ENCODE measurements at regions not wholly inside any gene's neighbourhood (a gene's known extent, or its start where the extent isn't known, plus 50 kb on each side); places are given as distances from the start of the nearest gene placed in this dataset.

DNA sequence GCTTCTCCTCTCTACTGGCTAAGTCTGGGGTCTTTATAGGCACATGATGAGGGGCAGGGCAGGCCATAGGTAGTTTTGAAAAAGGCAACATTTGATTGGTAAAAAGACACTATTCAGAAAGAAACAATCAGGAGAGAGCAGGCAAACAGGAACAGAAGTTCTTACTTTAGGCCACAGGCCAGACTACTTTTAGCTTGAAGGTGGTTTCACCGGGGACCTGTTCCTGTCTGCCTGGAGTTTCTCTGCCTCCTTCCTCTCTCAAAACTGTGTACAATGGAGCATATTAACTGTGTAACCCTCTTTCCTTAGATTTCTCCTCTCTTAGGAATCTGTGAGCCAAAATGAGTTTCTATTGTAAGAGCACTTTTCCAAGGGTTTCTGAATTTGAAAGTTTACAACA lies 167.9 kb upstream of the AVPR1A start:
- no peak for DNase-seq

DNA sequence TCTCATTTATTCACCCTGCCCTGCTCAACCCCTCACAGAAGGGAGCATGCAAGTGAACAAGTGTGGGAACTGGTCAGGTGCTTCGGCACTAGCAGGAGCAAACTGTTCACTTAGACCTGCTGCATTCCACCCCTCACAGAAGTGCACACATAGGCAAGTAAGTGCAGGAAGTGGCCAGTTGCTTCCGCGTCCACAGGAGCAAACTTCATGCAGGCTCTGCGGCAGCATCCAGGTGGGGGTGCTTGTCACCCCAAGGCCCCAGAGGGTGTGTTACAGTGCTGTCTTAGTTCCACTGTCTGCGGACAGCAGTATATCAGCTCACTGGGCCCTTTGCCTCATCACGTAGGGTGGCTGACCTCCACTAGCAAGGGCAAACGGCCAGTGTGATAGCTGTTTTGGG lies 167.3 kb upstream of the AVPR1A start:
- DNase-seq, result no peak

DNA sequence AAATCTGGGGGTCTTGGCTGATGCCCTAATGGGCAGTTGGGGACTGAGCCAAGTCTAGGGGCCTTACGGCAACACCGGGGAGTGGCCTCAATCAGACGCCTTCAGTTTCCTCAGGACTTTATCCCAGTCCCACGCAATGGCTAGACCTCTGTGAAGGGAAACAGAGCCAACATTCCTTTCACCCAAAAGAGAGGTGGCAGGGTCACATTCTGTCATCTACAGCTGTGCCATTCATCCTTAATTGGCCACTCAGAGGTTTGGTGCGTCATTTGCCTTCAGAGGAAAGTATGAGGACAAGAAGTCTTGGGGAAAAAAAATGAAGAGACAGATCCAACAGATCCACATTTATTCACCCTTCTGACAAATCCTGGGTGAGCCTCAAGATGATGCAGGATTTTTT lies 166.9 kb upstream of the AVPR1A start:
- DNase-seq, result no peak

DNA sequence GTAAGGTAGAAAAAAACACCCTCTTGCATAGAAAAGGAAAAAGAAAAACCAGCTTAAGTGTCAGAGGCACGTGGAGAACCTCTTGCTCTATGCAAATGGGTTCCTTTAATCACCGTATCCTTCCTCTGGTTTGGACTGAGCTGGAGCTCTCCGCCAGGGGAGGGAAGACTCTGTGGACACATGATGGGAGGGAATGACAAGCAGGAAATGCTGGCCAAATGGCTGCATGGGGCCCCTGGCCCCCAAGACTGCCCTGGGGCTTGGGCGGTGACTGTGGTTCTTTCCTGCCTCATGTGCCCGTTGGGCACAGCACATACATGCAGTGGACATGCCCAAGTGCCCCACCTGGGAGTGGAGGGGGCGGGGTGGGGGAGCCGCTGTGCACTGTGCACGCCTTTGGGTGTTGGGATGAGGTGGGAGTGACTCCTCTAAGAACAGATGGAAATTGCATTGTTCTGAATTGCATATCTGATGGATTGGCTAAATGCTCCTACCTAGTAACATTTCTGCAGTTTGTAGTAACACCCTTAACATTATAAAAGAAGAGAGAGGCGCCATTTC lies 166.4 kb upstream of the AVPR1A start:
- no peak for DNase-seq

DNA sequence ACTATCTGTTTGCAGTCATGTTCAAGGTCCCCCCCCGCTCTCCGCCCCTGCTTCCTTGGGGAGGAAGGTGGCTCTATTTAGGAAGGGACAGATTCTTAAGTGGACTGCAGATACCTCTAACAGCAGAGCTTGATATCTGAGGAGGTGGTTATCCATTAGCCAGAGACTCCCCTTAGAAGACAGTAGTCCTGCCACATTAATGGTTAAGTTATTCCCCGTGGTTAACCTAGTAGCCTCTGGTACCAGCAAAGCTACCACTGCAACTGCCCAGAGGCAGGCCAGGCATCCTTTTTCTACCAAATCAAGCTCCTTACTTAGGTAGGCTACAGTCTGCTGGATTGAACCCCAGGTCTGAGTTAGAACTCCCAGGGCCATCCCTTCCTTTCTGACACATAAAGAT lies 162.1 kb upstream of the AVPR1A start:
- DNase-seq, result no peak

DNA sequence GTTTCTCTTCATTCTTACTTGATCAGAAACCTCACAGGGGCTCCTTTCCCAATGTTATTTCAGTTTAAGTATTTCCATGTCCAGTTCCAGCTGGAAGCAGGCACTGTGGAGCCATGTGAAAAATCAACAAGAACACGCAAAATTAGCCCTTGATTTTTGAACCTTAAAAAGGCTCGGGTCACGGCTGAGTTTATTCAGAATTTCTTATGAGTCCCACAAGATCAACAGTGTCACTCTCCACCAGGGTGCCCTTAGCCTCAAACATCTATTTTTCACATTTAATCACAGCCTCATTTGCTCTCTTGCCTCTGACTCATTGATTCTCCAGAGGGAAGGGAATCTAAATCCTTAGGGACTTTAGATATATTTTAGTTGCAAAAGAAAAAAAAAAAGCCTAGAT lies 157.7 kb upstream of the AVPR1A start:
- DNase-seq, result no peak

DNA sequence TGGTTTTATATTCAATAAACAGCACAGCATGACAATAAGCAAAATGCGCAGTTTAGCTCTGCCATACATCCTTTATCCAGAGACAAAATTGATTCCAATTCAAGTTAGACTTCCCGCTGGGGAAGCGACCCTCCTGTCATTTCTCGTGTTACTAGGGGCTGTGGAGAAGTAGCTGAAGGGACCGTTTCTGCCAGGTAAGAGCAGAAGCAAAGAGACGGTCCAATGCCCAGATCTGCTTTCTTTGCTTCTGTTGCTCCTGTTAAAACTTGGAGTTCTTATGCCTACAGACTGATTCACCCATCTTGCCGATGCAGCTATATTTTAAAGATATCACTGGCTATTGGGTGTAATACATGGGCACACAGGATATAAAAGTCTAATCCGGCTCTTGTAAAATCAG lies 156.8 kb upstream of the AVPR1A start:
- DNase-seq, result no peak

DNA sequence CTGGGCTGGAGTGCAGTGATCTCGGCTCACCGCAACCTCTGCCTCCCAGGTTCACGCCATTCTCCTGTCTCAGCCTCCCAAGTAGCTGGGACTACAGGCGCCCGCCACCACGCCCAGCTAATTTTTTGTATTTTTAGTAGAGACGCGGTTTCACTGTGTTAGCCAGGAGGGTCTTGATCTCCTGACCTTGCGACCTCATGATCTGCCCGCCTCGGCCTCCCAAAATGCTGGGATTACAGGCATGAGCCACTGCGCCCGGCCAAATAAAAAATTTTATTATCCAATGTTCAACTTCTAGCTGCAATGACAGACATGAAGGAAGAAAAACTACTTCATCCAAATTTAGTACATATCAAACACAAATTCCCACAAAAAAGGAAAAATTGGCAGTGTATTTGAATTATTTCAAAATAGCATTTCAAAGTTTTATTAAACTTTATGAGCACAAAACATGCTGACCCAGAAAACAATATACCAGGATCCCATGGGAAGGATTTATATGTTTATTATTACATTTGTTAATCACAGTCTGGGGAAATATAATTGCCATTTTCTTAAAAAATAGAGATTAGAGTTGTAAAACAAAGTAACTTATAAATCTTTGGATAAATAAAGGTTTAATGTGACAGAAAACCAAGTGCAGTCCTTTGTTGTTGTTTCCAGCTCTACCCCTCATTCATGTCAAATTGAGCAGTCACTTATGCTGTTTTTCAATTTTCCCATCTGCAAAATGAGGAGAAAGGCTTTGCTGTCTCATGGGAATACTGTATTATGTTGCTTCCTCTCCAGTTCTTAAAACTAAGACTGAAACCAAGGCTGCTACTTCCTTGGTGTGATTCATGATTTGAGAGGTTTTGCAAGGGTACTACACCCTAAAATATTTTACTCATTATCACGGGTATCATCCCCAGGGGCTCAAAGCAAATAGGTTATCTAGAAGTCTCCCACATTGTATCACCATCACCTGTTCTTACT lies 155.2 kb upstream of the AVPR1A start:
- peak in 1 of 2 donors; percentile 16 for DNase-seq

DNA sequence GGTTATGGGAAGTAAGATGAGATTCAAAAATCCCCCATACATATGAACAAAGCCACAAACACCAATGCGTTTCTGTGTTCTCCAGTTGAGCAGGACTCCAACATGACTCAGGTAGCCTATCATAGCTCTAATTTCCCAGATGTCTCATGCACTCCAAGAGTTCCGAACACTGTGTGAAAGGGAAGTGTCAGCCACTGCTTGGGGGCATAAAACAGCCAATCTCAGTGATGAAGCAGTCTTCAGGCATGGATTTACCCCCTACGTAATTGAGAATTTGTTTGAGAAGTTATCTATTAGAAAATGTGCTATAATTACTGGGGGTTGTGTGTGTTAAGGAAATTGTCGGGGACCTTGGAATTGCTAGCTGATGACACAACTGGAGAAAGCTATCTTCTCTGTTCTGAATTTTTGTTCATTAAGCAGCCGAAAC lies 153.9 kb upstream of the AVPR1A start:
- no peak for DNase-seq

DNA sequence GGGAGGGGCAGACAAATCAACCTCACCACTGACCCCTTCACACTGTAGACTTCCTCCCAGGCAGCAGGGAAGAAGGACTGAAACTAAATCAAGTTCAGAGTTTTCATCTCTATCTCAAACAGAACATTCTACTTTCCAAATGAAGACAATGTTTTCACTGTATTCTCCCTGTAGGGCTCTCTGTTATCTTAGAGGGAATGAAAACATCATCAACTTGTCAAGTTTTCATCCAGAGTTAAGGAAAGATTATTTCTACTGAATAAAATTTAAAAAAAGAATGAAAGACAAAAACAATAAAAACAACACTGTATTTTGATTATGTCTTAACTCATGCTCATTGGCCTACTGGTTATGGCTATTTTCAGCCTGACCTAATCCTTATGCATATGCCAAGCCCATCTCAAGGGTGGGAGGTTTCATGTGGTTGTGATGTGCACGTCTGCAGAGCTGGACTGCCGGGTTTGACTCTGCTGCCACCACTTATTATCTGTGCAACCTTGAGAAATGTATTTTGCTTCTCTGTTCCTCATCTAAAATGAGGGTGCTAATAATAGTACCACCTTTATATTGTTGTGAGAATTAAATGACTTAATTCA lies 152.0 kb upstream of the AVPR1A start:
- DNase-seq, result no peak

DNA sequence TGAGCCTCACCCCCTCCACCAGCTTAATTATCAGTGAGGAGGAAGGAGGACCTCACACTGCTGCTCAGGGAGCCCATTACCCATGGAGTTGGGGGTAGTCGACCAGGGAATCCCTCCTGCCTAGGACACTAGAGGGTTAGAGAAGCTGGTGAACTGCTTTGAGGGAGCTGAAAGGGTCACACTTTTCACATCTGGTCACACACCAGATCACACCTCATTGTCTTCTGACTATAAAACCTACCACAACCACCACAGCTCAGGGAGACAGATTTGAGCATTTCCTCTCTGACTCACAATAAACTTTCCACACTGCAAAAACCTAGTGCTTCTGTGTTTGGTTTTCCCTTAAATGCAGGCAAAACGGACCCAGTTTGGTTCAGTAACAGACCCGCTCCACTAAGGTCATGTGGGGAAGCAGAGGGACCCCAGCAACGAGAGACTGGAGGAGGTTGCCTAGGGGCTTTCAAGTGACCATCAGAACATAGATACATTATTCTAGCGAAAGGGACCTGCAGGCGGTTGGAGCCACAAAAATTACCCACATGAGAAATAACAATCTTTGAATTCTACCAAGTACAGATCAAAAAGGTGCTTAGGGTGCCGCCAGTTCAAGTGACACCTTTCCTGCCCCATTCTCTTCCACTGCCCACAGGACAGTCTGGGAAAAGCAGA lies 151.4 kb upstream of the AVPR1A start:
- DNase-seq, result no peak

DNA sequence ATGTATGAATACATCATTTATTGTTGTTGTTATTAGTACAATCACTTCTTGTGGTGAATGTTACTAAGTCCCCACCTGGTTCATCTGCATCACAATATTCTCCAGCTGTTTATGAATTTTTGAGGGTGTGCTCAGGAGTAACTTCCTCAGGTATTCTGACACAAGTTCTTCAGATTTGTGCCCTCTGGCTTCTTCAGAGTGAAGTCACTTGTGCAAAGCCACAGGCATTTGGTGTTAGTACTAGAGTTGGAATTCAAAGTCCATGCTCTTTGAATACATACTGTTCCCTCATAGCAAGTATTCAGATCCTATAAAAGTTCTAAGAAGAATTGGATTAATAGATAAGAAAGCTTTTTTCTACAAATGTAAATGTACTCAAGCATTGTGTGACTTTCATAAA lies 150.3 kb upstream of the AVPR1A start:
- DNase-seq, result no peak

DNA sequence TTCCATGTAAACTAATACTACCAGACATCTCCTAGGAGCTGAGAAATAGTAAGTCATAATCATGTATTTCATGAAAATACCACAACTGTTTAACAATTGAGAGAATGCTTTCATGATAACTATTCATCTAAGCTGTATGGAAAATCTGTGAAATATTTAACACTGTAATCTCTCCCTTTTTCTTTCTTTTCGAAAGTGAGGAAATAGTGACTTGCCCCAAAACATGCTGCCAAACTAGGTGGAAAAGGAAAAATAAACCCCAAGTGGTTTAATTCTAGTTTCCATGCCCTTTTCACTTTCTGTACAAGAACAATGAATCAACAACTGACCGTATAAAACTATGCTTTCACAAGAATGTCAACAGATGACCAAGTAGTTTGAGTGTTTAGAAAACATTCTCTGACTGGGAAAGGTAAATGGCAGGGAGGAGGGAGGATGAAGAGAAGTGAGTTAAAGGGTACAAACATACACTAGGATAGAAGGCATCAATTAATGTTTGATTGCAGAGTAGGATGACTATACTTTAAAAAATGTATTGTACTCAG lies 147.5 kb upstream of the AVPR1A start:
- DNase-seq, result no peak

DNA sequence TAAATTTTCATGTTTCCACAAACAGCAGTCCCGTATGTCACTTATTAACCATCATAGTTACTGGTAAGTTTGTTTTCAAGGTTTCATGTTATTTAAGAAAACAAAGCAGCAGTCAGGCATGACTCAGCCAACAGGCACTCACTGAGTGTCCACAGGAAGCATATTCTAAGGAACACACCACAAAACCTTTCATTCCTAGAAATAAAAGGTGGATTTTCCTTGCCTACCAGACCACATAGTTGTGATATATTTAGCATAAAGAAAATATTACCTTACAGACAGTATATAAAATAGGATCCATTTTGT lies 143.3 kb upstream of the AVPR1A start:
- DNase-seq, result no peak

DNA sequence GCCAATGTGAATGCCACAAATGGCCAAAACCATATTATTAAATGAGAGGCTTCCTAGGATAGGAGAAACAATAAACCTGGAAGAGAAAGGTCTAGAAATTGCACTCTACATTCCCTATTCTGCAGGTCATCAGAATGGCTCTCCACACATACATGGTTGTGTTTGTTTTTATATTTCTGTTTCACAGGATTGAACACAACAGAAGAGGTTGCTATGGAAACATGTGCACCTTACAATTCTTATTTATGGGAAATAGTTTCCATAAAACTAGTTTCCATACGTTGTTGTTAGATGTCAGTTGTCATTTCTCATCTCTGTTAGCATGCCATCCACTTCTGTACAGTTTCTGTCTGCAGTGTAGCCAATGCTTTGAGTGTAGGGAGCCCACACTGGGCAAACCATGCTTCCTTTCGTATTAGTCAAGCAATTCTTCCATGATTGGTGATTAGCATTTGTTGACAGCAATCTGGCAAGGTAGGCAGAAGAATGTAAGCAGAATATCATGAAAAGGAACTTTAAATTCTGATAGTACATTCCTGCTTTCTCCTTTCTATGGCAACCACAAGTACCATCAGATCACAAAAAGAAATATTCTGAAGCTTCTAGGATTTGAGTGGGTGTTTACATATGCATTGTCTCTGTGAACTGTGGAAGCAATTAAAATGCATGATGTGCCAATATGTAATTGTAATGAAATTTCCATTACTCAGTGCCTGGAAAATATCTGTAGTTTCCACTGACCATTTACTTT lies 141.6 kb upstream of the AVPR1A start:
- no peak for DNase-seq

DNA sequence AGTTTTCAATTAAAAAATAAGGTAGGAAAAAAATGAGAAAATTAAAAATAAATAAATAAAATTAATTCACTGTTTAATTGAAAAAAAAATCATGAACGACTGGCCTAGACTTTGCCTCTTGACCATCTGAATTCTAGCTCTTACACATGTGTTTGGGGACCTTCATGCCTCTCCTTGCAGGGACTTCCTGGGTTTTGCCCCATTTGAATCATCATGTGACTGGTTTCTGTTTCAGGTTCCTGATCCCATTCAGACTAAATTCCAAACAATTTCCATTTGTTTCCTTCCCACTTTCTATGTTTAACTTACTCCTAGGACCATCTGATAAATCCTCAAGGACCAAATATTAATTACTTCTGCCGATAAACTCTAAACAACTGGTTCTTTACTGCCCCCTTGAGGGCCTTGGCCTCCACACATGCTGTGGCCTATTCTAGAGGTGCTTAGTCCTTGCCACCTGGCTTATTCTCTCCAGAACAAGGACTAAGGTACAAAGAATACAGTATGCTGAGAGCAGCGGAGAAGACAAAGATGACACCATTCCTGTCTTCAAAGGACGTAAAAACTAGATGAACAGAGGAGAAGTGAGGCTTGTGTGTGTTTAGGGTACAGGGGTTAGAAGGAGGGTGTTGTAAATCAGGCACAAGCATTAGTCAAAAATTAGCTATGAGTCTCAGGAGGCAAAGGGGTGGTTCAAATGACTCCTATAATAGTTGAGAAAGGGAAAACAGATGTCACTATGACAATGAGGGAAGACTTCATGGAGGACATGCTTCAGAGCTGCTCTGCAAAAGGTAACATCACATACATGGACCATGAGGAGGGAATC lies 125.8 kb upstream of the AVPR1A start:
- peak; percentile 13 to 23 for DNase-seq

DNA sequence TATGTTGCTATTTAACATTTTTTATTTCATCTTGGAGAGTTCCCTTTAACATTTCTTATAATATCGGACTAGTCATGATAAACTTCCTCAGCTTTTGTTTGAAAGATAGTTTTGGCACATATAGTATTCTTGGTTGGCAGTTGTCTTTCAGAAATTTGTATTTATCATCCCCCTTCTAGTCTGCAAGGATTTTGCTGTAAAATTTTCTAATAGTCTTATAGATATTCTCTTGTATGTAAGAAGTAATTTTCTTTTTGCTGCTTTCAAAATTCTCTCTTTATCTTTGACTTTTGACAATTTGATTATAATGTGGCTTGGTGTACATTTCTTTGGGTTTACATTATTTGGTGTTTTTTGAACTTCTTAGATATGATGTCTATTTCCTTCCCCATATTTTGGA lies 116.0 kb upstream of the AVPR1A start:
- no peak for DNase-seq

DNA sequence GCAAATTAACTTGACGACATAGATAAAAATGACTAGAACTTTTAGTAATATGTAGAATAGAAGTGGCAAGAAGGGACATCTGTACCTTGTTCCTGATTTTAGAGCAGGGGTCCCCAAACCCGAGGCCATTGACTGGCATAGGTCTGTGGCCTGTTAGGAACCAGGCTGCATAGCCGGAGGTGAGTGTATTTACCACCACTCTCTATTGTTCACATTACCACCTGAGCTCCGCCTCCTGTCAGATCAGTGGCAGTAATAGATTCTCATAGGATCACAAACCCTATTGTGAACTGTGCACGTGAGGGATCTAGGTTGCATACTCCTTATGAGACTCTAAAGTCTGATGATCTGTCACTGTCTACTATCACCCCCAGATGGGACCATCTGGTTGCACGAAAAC lies 113.6 kb upstream of the AVPR1A start:
- DNase-seq, result no peak

DNA sequence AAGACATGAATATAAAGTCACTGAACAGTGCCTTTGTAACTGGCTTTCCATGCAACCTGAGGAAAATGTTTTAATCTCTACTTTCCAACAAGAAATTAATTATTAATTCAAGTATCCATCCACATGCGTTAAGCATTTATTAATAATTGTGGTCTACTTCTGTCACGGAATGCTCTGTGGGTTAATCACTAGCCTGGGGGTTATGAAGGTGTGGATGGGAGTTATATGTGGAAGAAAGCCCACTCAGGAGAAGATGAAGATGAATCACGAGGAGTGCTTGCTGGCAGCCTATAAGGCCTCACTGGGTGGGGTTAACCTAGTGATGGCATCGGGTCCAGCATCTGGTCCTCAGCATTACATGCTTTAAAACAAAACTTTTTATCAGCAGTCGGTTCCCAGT lies 99.5 kb upstream of the AVPR1A start:
- no peak for DNase-seq

DNA sequence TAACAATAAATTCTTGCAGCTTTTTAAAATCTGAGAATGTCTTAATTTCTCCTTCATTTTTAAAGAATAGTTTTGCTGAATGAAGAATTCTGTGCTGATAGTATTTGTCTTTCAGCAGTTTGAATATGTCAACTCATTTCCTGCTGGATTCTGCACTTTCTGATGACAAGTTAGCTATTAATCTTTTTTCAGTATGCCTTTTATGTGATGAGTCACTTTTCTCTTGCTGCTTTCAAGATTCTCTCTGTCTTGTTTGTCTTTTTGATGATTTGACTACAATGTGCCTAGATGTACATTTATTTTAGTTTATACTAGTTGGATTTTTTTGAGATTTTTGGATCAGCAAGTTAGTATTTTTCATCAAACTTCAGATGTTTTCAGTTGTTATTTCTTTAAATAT lies 87.9 kb upstream of the AVPR1A start:
- DNase-seq, result no peak

DNA sequence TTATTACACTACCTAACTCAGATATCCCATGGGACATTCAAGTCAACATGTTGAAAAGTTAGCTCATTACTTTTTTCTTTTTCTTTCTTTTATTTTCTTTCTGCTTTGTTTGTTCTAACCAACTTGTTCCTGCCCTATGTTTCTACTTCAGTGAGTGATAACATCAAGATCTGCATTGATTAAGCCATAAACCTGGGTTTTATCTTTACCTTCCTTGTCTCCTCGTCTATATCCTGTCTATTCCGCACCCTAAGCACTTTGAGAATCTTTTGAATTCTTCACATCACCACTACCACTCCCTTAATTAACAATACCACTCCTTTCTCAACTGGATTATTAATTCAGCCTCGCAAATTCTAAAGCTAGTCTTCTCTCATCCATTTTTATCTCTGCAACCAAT lies 81.9 kb upstream of the AVPR1A start:
- DNase-seq, result no peak

DNA sequence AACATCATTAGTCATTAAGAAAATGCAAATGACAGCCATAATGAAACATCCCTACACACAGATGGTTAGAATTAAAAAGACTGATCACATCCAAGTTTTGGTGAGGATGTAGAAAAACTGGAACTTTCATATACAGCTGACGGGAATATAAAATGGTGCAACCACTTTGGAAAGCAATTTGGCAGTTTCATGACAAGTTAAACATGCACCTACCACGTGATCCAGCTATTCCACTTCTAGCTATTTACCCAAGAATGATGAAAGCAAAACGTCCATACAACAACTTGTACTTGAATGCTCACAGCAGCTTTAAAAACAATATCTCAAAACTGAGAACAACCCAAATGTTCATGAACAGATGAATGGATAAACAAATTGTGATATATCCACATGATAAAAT lies 77.9 kb upstream of the AVPR1A start:
- no peak for DNase-seq
